Fibroblast of pulmonary artery (primary cell): ENCODE measurements at regions not wholly inside any gene's neighbourhood (a gene's known extent, or its start where the extent isn't known, plus 50 kb on each side); places are given as distances from the start of the nearest gene placed in this dataset.

ENCODE experiments used
- DNase-seq: peaks from one replicate; pipeline ENCODE4 v3.0.0-alpha.2; 2010; ENCODE audit warnings: low read depth
- H3K4me3 ChIP-seq: replicated peaks from 2 replicates; pipeline ENCODE4 v1.5.1; 2011; ENCODE audit warnings: low read depth, mild to moderate bottlenecking, control low read depth, low read length, moderate library complexity
- TF ChIP-seq, protein P1 (sequence below): IDR thresholded peaks from 2 replicates; pipeline ENCODE4 v1.5.1; 2011; ENCODE audit warnings: mild to moderate bottlenecking, control low read depth, low read length, inconsistent platforms; ENCODE audit errors: missing control alignments

DNA sequence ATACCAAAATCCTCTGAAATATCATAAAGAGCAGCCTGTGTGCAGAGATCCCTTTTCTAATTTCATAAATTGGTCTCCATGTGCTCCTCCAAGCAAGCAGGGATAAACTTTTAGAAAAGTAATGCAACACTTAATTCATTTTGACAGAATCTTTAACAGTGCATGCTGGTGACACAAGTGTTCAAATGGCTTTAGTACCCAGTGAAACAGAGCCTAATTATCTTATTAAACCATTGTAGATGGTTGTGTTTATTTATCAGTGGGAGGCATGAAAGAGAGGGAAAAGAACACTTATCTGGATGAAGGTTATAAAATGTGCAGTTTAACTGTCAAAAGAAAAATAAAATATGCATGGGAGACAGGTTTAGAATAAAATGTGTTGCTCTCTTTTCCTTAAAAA is 945.0 kb upstream of the PCDH20 start:
- H3K4me3 ChIP-seq, result no peak overlapping the region
- TF ChIP-seq, protein P1, sequence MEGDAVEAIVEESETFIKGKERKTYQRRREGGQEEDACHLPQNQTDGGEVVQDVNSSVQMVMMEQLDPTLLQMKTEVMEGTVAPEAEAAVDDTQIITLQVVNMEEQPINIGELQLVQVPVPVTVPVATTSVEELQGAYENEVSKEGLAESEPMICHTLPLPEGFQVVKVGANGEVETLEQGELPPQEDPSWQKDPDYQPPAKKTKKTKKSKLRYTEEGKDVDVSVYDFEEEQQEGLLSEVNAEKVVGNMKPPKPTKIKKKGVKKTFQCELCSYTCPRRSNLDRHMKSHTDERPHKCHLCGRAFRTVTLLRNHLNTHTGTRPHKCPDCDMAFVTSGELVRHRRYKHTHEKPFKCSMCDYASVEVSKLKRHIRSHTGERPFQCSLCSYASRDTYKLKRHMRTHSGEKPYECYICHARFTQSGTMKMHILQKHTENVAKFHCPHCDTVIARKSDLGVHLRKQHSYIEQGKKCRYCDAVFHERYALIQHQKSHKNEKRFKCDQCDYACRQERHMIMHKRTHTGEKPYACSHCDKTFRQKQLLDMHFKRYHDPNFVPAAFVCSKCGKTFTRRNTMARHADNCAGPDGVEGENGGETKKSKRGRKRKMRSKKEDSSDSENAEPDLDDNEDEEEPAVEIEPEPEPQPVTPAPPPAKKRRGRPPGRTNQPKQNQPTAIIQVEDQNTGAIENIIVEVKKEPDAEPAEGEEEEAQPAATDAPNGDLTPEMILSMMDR, result no peak
- no peak for DNase-seq

DNA sequence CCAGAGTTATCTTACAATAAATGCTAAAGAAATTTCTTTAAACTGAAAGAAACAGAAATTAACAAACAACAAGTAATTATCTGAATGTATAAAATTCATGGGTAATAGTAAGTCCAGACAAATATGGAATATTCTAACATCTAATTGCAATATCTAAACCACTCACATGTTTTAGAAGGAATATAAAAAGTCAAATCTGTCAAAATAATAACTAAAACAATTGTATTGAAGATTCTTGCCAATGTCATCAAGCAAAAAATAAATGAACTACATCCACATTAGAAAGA is 942.9 kb upstream of the PCDH20 start:
- TF ChIP-seq, protein P1, result no peak
- no peak for DNase-seq
- no peak overlapping the region for H3K4me3 ChIP-seq

DNA sequence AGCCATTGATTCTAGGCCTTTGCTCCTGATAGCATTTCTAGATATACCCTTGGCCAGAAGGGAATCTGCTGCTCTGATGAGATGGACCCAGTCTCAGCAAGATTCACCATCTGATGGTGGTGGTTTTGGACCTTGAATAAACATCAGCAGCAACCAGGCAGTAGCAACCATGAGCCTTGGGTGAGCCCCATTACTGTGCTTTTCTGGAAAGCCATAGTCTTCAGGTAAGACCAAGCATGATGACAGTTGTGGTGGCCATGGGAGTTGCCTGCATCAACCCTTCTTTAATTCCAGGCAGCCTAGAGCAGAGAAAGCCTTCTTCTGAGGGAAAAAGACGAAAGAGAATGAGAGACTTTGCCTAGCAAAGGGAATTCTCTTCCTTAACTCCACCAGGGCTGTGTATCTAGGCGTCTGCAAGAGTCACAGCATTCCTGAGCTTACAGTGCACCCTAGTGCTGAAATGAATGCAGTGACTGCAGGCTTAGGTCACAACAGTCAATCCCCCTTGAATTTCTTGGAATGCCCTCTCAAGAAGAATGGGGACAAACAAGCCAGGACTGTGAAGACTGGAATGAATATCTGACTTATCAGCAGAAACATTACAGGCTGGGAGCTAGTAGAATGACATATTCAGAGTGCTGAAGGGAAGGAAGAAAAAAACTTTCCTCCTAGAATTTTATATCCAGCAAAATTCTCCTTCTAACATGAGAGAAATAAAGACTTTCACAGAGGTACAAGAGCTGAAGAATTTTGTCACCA is 942.4 kb upstream of the PCDH20 start:
- H3K4me3 ChIP-seq, result no peak overlapping the region
- TF ChIP-seq, protein P1, result peak; percentile 52
- DNase-seq, result peak; percentile 63

DNA sequence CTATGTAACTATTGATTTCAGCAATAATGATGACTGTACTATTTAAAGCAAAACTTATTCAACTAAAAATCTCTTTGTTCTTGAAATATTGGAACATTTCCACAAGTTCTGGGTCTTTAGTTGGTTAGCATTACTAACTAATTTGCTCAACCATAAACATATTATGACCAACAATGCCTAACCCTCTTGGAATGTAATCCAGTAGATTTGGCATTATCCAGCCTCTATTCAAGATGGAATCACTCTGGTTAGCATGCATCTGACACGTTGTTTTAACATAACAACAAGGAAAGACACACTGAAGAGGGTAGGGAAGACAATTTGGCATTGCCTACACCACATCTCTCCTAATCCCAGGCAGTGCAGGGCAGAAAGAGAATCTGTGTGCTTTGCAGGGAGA is 941.3 kb upstream of the PCDH20 start:
- no peak overlapping the region for H3K4me3 ChIP-seq
- TF ChIP-seq, protein P1, result no peak
- DNase-seq, result no peak

DNA sequence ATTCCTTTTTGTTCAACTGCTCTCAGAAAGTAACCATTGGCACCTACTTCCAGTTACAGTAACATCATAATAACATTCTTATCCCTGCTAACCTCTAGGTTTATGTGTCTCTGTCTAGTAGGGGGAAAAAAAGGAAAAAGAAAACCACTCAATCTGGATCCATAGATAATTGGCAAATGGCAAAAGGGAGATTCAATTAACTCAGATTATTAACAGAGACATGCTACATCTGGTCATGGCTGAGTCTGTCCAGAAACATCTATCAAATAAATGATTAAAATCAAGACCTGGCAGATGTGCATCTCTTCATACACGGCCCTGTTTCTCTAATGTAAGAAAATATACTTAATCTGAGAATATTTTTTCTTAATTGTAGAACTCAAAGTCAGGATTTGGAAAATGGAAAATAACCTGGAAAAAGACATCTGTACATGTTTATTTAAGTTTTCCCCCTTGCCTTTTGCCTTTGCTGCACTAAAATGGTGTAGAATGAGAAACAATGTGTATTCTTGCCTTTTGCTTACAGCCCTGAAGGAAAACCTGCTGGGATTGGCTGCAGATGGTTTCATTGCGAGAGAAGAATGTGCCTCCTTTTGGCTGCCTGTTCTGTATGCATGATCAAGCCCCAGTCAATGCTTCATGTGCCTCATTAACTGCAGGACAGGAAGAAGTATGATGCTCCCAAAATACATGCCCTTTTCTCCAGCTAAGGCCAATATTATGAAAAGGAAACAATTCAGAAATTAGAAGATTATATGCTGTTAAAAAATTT is 921.6 kb upstream of the PCDH20 start:
- no peak for DNase-seq
- TF ChIP-seq, protein P1, result no peak
- no peak overlapping the region for H3K4me3 ChIP-seq

DNA sequence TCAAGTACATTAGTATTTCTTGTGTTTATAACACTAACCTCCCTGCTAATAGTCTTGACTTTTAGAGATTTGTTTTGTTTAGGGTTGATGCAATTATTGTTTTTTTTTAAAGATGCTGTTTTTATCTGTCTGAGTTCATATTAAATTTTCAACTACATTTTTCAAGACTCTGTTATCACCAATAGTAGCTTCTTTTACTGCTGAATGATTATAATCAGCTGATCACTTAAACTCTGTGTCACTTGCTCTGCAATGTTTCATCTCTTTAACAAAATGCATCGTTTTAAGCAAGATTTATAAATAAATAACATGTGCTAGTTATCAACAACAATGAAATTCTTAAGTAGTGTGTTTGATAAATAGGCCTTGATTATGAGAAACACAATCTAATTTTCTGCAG is 920.9 kb upstream of the PCDH20 start:
- DNase-seq, result no peak
- no peak overlapping the region for H3K4me3 ChIP-seq
- TF ChIP-seq, protein P1, result no peak

DNA sequence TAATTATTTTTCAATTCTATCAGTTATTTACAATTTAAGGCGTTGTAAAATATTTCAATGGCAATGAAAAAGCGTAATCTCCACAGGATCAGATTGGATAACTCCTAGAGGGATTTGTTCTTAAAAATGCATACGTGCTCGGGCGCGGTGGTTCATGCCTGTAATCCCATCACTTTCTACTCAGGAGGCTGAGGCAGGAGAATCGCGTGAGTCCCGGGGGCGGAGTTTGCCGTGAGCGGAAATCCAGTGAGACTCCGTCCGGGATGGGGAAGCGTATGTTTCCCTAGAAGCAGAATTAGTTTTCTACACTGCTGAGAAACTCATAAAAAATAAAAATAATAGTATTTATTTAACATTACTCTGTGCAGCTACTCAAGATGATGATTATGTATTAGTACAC is 917.8 kb upstream of the PCDH20 start:
- H3K4me3 ChIP-seq, result no peak overlapping the region
- no peak for DNase-seq
- TF ChIP-seq, protein P1, result no peak
